Stimulated activated CD4-positive, alpha-beta T cell treated with anti-CD3 and anti-CD28 coated beads, Interleukin-4, amount 100 ng/mL, for 4 hours (primary cell): ENCODE measurements at regions not wholly inside any gene's neighbourhood (a gene's known extent, or its start where the extent isn't known, plus 50 kb on each side); places are given as distances from the start of the nearest gene placed in this dataset.

Source experiments
- DNase-seq, 2 experiments: peaks; one replicate each; pipeline ENCODE4 v3.0.0-alpha.2; 2020

- DNase-seq, result no peak
These were observed 308.3 kb downstream of the KCNRG start for GRCh38 chr13:50323440-50324065.

- DNase-seq, result no peak
These were observed 311.0 kb downstream of the KCNRG start for GRCh38 chr13:50326271-50326670.

GRCh38 chr13:50326811-50327210 is 311.6 kb downstream of the KCNRG start:
- DNase-seq, result no peak

GRCh38 chr13:50334115-50334778 is 319.0 kb downstream of the KCNRG start:
- DNase-seq, result no peak

- no peak for DNase-seq
These were observed 319.7 kb downstream of the KCNRG start for GRCh38 chr13:50334944-50335343.

GRCh38 chr13:50339271-50339670 is 324.0 kb downstream of the KCNRG start:
- no peak for DNase-seq

- no peak for DNase-seq
These were observed 324.9 kb downstream of the KCNRG start for GRCh38 chr13:50340146-50340545.

- no peak for DNase-seq
These were observed 325.5 kb downstream of the KCNRG start for GRCh38 chr13:50340551-50341287.

GRCh38 chr13:50341526-50341925 is 326.3 kb downstream of the KCNRG start:
- DNase-seq, result no peak

GRCh38 chr13:50344717-50345116 is 329.5 kb downstream of the KCNRG start:
- no peak for DNase-seq

GRCh38 chr13:50345804-50346203 is 330.6 kb downstream of the KCNRG start:
- no peak for DNase-seq

GRCh38 chr13:50348371-50348770 is 333.1 kb downstream of the KCNRG start:
- no peak for DNase-seq

GRCh38 chr13:50352720-50353480 is 337.7 kb downstream of the KCNRG start:
- DNase-seq, result no peak

- no peak for DNase-seq
These were observed 338.6 kb downstream of the KCNRG start for GRCh38 chr13:50353651-50354415.

- no peak for DNase-seq
These were observed 340.6 kb downstream of the KCNRG start for GRCh38 chr13:50355797-50356196.

- no peak for DNase-seq
These were observed 341.9 kb downstream of the KCNRG start for GRCh38 chr13:50357136-50357535.

GRCh38 chr13:50357586-50358118 is 342.4 kb downstream of the KCNRG start:
- no peak for DNase-seq

- DNase-seq, result no peak
These were observed 343.2 kb downstream of the KCNRG start for GRCh38 chr13:50358231-50359040.

GRCh38 chr13:50359041-50359367 is 343.8 kb downstream of the KCNRG start:
- no peak for DNase-seq

GRCh38 chr13:50359779-50360178 is 344.5 kb downstream of the KCNRG start:
- peak in 1 of 2 experiments; percentile 3 for DNase-seq

- no peak for DNase-seq
These were observed 345.4 kb downstream of the KCNRG start for GRCh38 chr13:50360637-50361036.

GRCh38 chr13:50361282-50361681 is 346.0 kb downstream of the KCNRG start:
- DNase-seq, result no peak
